SK-N-MC (cell line): ENCODE measurements at regions not wholly inside any gene's neighbourhood (a gene's known extent, or its start where the extent isn't known, plus 50 kb on each side); places are given as distances from the start of the nearest gene placed in this dataset.

Experiments
- EZH2 ChIP-seq: fragments of 200-600 bp; sonication (generic); IDR thresholded peaks from one replicate; pipeline ENCODE4 v1.6.1; 2017; ENCODE audit warnings: antibody characterized with exemption
- FOXP2 ChIP-seq: optimal IDR thresholded peaks from 2 replicates; pipeline ENCODE3; 2011; ENCODE audit warnings: mild to moderate bottlenecking, moderate library complexity; ENCODE audit not compliant: insufficient read depth; ENCODE audit errors: extremely low read length, control extremely low read depth
- POLR2AphosphoS5 ChIP-seq: IDR thresholded peaks from 2 replicates; pipeline ENCODE4 v1.6.1; 2012; ENCODE audit warnings: mild to moderate bottlenecking, low read depth, low read length, borderline replicate concordance

GRCh38 chr10:129413024-129413423 is 54.0 kb upstream of the MGMT start:
- TF ChIP-seq EZH2 (no peak), POLR2AphosphoS5 (no peak), FOXP2 (no peak)
